ENCODE measurements at regions not wholly inside any gene's neighbourhood (a gene's known extent, or its start where the extent isn't known, plus 50 kb on each side); places are given as distances from the start of the nearest gene placed in this dataset.
"Not testable (repeated sequence)": the region's sequence is repeated elsewhere in the genome, so short reads cannot be mapped to it uniquely, and the experiment has no call there.

- intact Hi-C loops (cut with micrococcal nuclease) = no loop called here
Measured at GRCh38 chr5:121634946-121635345, 216.7 kb upstream of the FTMT start.

GRCh38 chr5:121638126-121638525, 213.6 kb upstream of the FTMT start:
- intact Hi-C loops (cut with micrococcal nuclease) = no loop called here

- intact Hi-C loops (cut with micrococcal nuclease) = no loop called here
Measured at GRCh38 chr5:121640298-121640697, 211.4 kb upstream of the FTMT start.

GRCh38 chr5:121658221-121658620, 193.5 kb upstream of the FTMT start:
- intact Hi-C loops (cut with micrococcal nuclease) = no loop called here

GRCh38 chr5:121660142-121660541, 191.5 kb upstream of the FTMT start:
- intact Hi-C loops (cut with micrococcal nuclease) = no loop called here

GRCh38 chr5:121665542-121665941, 186.1 kb upstream of the FTMT start:
- intact Hi-C loops (cut with micrococcal nuclease) = not testable (repeated sequence)

- intact Hi-C loops (cut with micrococcal nuclease) = no loop called here
Measured at GRCh38 chr5:121667292-121667691, 184.4 kb upstream of the FTMT start.

GRCh38 chr5:121668635-121669034, 183.0 kb upstream of the FTMT start:
- intact Hi-C loops (cut with micrococcal nuclease) = no loop called here

GRCh38 chr5:121671624-121672023, 180.1 kb upstream of the FTMT start:
- intact Hi-C loops (cut with micrococcal nuclease) = no loop called here

- intact Hi-C loops (cut with micrococcal nuclease) = no loop called here
Measured at GRCh38 chr5:121675924-121676323, 175.8 kb upstream of the FTMT start.

GRCh38 chr5:121681229-121681855, 170.3 kb upstream of the FTMT start:
- intact Hi-C loops (cut with micrococcal nuclease) = no loop called here

GRCh38 chr5:121688126-121688525, 163.6 kb upstream of the FTMT start:
- intact Hi-C loops (cut with micrococcal nuclease) = no loop called here

- intact Hi-C loops (cut with micrococcal nuclease) = no loop called here
Measured at GRCh38 chr5:121688781-121689180, 162.9 kb upstream of the FTMT start.

GRCh38 chr5:121691478-121691877, 160.2 kb upstream of the FTMT start:
- intact Hi-C loops (cut with micrococcal nuclease) = no loop called here

- intact Hi-C loops (cut with micrococcal nuclease) = no loop called here
Measured at GRCh38 chr5:121692158-121692557, 159.5 kb upstream of the FTMT start.

GRCh38 chr5:121693864-121694263, 157.8 kb upstream of the FTMT start:
- intact Hi-C loops (cut with micrococcal nuclease) = no loop called here

GRCh38 chr5:121695307-121695706, 156.4 kb upstream of the FTMT start:
- intact Hi-C loops (cut with micrococcal nuclease) = no loop called here

GRCh38 chr5:121698690-121699089, 153.0 kb upstream of the FTMT start:
- intact Hi-C loops (cut with micrococcal nuclease) = no loop called here

GRCh38 chr5:121701731-121702130, 150.0 kb upstream of the FTMT start:
- intact Hi-C loops (cut with micrococcal nuclease) = no loop called here

GRCh38 chr5:121702682-121703081, 149.0 kb upstream of the FTMT start:
- intact Hi-C loops (cut with micrococcal nuclease) = no loop called here

- intact Hi-C loops (cut with micrococcal nuclease) = no loop called here
Measured at GRCh38 chr5:121704291-121704690, 147.4 kb upstream of the FTMT start.

GRCh38 chr5:121706686-121707085, 145.0 kb upstream of the FTMT start:
- intact Hi-C loops (cut with micrococcal nuclease) = no loop called here

- intact Hi-C loops (cut with micrococcal nuclease) = no loop called here
Measured at GRCh38 chr5:121707178-121707577, 144.5 kb upstream of the FTMT start.

GRCh38 chr5:121711416-121711815, 140.3 kb upstream of the FTMT start:
- intact Hi-C loops (cut with micrococcal nuclease) = no loop called here

All from T-helper 1 cell treated with Interleukin-12 subunit alpha and Interleukin-12 subunit beta and Interleukin-4 antibody, amounts not matched to agents 30 ng/mL and 1 ng/mL, for 36 hours (primary cell).